RCC 7860 (cell line): ENCODE measurements at regions not wholly inside any gene's neighbourhood (a gene's known extent, or its start where the extent isn't known, plus 50 kb on each side); places are given as distances from the start of the nearest gene placed in this dataset.

Experiments used
- DNase-seq: peaks from one replicate; pipeline ENCODE4 v3.0.0-alpha.2; 2015; ENCODE audit warnings: low spot score
- FAIRE-seq: peaks from 2 replicates; lab custom pipeline; 2012; peaks lifted over from hg19 to GRCh38; lab: Jason Lieb, UNC

DNA sequence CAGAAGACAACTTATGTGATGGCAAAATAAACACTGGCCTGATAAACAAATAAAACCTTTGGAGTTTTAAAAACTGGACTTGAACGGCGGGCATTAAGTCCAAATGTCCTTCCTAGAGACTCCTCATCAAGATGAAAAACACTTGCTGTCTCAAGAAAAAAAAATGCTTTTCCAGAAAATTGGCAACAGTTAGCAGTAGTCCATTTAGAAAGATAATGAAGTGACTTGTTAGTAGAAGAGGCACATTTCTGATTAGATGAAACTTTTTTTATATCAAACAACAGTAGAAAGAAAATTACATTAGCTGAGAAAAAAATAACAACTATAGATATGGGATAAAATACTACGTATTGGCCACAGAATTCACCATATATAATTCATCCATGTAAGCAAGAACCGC is 1750.7 kb upstream of the PCDH20 start:
- FAIRE-seq (no peak), DNase-seq (no peak)

DNA sequence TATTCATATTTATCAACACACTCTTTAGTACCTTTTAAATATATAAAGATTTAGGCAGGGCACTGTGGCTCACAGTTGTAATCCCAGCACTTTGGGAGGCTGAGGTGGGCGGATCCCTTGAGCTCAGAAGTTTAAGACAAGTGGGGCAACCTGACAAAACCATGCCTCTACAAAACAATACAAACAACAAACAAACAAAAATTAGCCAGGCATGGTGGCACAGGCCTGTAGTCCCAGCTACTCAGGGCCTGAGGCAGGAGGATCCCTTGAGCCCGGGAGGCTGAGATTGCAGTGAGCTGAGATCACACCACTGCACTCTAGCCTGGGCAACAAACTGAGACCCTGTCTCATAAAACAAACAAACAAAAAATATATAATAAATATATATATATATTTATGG is 1748.3 kb upstream of the PCDH20 start:
- no peak for FAIRE-seq
- DNase-seq, result no peak

- DNase-seq (no peak), FAIRE-seq (no peak)
These were observed 1745.6 kb upstream of the PCDH20 start for GRCh38 chr13:63161219-63161618.

GRCh38 chr13:63156816-63157215 is 1741.2 kb upstream of the PCDH20 start:
- no peak for FAIRE-seq
- DNase-seq, result no peak

- FAIRE-seq (no peak), DNase-seq (no peak)
These were observed 1733.7 kb upstream of the PCDH20 start for GRCh38 chr13:63149375-63149774.

- DNase-seq (no peak), FAIRE-seq (no peak)
These were observed 1723.6 kb upstream of the PCDH20 start for GRCh38 chr13:63139277-63139676.

DNA sequence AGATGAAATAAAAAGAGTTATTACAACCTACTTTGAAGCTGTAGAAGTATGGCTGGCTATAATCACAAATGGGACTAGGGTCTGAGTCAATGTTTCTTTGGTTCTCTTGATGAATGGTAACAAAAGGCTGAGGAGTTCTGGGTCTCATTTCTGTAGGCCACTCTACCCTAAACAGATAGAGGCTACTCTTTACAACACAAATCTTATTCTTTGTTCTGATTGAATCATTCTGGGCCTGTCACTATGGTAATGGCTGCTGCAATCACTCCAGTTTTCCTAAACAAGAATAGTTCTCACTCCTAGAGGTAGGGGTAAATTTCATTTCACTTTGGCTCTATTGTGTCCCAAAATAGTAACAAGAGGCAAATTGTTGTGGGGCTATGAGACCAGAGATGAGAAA is 1714.3 kb upstream of the PCDH20 start:
- FAIRE-seq, result no peak
- no peak for DNase-seq

- FAIRE-seq, result no peak
- DNase-seq, result no peak
These were observed 1713.1 kb upstream of the PCDH20 start for GRCh38 chr13:63128716-63129115.

- FAIRE-seq (peak; percentile 69), DNase-seq (peak; percentile 38)
These were observed 1709.2 kb upstream of the PCDH20 start for GRCh38 chr13:63124863-63125262.

DNA sequence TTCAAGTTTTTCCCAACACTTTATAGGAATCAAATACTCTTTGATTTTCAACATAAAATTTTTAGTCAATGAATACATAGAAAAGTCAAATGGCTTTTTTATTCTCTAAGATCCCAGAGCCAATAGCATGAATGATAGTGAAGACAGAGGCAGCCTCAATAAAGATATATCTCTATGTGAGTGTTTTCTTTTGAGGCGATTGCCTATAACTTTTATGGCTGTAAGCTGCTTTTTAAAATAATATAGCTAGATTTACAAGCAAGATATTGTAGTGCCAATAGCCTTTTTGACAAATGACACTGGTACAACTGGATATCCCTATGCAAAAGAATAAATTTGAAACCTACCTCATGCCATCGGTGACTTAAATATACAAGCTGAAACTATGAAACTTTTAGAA is 1705.2 kb upstream of the PCDH20 start:
- FAIRE-seq, result no peak
- no peak for DNase-seq

DNA sequence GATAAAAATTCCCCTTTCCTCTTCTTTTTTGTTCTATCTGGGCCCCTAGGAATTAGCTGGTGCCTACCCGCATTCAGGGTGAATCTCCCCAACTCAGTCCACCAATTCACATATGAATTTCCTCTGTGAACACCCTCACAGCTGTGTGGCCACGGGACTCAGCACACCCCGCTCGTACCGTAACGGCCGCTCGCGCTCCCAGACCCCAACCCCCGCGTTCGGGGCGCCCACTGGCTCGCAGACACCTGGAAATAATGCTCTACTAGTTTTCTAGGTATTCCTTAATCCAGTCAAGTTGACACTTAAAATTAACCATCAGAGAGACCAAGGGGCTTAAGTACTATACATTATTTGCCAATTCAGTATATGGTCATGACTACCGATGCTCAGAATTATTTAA is 1702.1 kb upstream of the PCDH20 start:
- DNase-seq, result no peak
- FAIRE-seq, result no peak

DNA sequence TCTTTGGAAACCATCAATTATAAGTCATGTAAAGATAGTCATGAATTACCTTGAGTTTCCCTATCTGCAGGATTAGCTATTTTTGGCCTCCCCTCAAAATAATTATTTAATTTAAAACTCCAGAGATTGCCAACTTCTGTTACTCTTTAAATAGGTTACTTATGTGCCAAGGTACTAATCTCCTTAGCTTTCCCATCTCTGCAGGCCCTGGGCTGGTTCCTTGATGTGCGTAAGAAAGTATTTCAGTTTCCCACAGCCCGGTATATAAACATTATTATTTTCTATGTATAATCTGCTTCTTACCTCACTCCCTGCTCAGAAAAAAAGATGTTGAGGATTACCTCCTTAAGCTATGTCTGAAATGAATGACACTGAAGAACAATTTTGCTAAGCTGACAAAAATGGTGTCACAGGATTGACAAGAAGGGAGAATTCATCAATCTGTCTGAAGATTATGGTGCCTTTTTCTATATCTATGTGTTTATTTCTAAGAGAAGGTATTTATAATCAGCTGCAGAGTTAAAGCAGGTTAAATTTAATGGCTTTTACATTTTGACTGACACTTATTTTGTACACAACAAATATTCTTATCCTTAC is 1697.2 kb upstream of the PCDH20 start:
- no peak for DNase-seq

GRCh38 chr13:63110466-63110865 is 1694.8 kb upstream of the PCDH20 start:
- FAIRE-seq (no peak), DNase-seq (no peak)

More for the DNA sequence above, 1697.2 kb upstream of the PCDH20 start:
- no peak for FAIRE-seq

- DNase-seq (peak; percentile 21), FAIRE-seq (no peak)
These were observed 1691.7 kb upstream of the PCDH20 start for GRCh38 chr13:63107179-63107943.

DNA sequence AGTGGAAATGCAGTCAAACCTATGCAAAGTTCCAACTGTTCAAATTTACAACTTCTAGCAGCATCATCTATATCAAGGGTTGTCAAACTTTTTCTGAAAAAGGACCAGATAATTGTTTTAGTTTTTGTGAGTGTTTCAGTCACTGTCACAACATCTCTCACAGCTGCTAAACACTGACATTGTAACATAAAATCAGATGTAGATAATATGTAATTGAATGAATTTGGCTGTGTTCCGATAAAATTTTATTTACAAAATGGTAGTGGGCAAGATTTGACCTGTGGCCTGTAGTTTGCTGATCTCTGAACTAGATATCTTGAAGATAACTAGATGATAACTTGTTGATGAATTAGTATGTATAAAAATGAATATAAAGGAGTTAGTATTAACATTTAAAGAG is 1679.1 kb upstream of the PCDH20 start:
- DNase-seq (no peak), FAIRE-seq (no peak)

DNA sequence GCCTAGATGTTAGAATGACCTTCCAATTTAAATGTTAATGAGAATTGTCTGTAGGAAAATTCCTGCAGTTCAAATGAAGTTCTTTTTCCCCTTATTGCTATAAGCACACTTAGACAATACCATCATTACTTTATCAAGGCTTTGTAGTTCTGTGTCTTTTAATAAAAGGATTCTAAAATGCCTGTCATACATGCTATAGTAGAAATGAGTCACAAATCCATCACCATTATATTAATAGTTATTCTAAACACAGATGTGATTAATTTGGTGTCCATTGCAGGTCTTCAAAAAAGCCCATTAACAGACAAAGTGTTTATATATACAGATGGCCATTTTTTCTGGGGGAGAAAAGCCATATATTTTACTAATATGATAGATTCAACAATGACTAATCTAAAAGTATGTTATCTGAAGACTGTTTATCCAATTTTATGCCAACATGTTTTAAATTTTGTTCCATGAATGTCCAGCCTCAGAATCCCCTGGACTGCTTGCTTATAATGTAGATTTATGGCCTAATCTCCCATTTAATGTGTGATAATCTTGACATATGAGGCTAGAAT is 1678.3 kb upstream of the PCDH20 start:
- no peak for FAIRE-seq
- DNase-seq, result no peak

DNA sequence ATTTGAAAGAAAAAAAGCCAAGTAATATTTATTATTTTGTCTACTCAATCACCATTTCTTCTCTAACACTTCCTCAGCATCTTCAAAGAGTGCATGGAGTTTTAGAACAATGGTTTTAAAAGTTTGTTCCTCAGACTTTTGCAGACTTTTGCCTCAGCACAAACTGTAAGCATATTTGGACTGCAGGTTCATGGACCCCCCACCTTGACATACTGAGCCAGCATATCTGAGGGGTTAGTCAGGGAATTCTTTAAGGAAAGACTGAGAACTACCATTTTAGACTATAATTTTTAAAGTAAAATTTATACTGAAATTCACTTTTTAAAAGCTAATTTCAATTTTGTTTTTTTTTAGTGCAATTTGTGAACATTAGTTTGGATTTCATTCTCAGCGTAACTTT is 1676.8 kb upstream of the PCDH20 start:
- DNase-seq (no peak), FAIRE-seq (no peak)

- DNase-seq (no peak), FAIRE-seq (no peak)
These were observed 1674.9 kb upstream of the PCDH20 start for GRCh38 chr13:63090524-63090923.

DNA sequence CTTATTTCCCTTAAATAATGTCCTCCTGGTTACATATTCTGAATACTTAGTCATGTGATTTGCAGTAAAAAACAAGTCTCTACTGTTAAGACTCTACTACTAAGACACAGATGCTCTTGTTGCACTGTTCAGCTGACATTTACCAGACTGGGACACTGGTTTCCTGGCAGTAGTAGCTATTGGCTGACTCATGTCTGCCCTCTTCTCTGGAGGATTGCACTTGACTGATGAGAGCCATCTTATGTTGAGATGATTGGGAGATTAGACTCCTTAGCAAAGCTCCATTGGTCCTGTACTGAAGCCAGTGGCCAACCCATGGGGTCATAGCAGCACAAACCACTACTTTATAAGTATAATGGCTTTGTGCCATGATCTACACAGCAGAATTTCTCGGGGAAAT is 1672.6 kb upstream of the PCDH20 start:
- no peak for FAIRE-seq
- no peak for DNase-seq

DNA sequence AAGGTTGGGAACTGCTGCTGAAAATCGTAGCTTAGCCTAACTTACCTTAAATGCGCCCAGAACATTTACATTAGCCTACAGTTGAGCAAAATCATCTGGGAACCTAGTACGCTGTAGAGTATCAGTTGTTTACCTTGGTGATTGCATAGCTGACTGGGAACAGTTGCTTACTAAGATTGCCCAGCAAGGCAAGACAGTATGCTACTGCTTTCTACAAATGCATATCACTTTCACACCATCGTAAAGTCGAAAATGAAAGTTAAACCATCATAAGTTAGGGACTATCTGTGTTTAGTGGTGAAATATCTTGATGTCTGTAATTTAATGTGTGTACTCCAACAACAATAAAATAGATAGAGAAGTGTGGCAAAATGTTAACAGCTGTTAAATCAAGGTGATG is 1670.6 kb upstream of the PCDH20 start:
- DNase-seq, result no peak
- FAIRE-seq, result no peak

DNA sequence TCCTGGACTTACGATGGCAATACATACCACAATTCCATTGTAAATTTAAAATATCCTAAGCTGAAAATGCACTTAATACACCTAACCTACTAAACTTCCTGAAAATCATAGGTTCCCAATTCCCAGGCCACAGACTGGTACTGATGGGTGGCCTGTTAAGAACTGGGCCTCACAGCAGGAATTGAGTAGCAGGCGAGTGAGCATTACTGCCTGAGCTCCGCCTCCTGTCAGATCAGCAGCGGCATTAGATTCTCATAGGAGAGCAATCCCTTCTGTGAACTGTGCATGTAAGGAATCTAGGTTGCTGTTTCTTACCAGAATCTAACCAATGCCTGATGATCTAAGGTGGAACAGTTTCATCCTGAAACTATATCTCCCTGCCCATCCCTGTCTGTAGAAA is 1670.2 kb upstream of the PCDH20 start:
- no peak for FAIRE-seq

GRCh38 chr13:63081400-63082014 is 1665.9 kb upstream of the PCDH20 start:
- no peak for FAIRE-seq
- no peak for DNase-seq

More for the DNA sequence above, 1670.2 kb upstream of the PCDH20 start:
- DNase-seq, result no peak
